ENCODE measurements at regions not wholly inside any gene's neighbourhood (a gene's known extent, or its start where the extent isn't known, plus 50 kb on each side); places are given as distances from the start of the nearest gene placed in this dataset.
A peak's percentile ranks its signal among the peaks of the same experiment; 100 is the strongest.

DNA sequence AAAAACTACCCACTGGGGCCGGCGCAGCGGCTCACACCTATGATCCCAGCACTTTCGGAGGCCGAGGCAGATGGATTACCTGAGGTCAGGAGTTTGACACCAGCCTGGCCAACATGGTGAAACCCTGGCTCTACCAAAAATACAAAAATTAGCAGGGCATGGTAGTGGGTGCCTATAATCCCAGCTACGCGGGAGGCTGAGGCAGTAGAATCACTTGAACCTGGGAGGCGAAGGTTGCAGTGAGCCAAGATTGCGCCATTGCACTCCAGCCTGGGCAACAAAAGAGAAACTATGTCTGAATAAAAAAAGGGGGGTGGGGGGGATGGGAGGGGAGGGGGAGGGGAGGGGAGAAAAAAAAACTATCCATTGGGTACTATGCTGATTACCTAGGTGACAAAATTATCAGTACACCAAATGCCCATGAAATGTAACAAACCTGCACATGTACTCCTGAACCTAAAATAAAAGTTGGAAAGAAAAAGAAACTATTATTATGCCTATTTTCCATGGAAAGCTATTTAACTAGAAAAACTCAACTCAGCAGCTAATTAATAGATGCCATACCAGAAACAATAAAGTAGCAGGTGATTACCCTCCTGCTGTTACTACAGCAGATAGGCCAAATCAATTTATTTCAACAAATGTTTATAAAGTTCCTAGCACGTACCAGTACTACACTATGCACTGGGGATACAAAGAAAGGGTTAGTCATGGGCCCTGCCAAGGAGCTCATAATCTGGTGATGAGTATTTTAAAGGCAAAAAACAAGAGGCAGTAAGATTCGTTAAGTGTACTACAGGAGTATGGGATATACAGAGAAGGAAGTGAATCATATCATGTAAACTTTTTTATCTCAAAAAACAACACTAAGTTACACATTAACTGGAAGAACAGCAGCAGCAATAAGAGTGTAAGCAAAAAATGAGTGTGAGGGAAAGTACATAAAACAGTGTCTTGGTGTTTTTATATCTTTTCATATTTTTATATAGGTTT, 112.8 kb upstream of the SLC39A10 start:
- H3K4me3 Mint-ChIP-seq = no peak overlapping the region
- intact Hi-C loops (cut with micrococcal nuclease) = loop anchor here (1.0 kb wide), 1 partner anchor 15 kb away; no protein-coding TSS in a partner anchor
- ChIA-PET CTCF (no interaction called here), POLR2A (interaction anchor here (1.2 to 2.3 kb wide), 5 partner anchors 10 to 18 kb away, joined by 4 to 7 read pairs (median 4); no protein-coding TSS in a partner anchor)
- H3K36me3 Mint-ChIP-seq (ENCODE audit: low read depth) = no peaks in the 10 kb centered on the region
- peak; percentile 31 for ATAC-seq (ENCODE audit: low read depth)
- TF ChIP-seq CTCF (IDR thresholded peaks at IDR 0.05) = no peak
- no peak overlapping the region for H3K27ac Mint-ChIP-seq
- DNase-seq = no peak
- H3K27me3 Mint-ChIP-seq = no peaks in the 10 kb centered on the region
- peaks cover 16% of the 10 kb centered on the region for H3K4me1 Mint-ChIP-seq
- peaks cover 4% of the 10 kb centered on the region for H3K9me3 Mint-ChIP-seq

DNA sequence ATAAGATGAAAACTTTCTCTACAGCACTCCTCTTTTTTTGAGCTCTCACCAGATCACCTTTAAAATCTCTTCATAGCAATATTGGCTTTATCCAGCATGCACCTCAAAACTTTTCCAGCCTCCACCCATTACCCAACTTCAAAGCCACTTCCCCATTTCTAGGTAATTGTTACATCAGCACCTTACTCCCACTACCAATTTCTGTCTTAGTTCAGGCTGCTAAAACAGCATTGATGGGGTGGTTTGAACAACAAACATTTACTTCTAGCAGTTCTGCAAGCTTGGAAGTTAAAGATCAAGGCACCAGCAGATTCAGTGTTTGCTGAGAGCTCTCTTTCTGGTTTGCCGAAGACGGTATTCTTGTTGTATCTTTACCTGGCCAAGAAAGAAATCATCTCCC, 114.0 kb upstream of the SLC39A10 start:
- peaks cover 5% of the 10 kb centered on the region for H3K9me3 Mint-ChIP-seq
- H3K27ac Mint-ChIP-seq = peak overlapping the region; percentile 16
- no peak overlapping the region for H3K4me3 Mint-ChIP-seq
- peaks cover 27% of the 10 kb centered on the region for H3K4me1 Mint-ChIP-seq
- H3K27me3 Mint-ChIP-seq = no peaks in the 10 kb centered on the region
- H3K36me3 Mint-ChIP-seq (ENCODE audit: low read depth) = no peaks in the 10 kb centered on the region
- DNase-seq (no peak), ATAC-seq (ENCODE audit: low read depth) (no peak)
- POLR2A ChIA-PET = interaction anchor here (1.0 to 2.3 kb wide), 3 partner anchors 9 to 114 kb away, joined by 3 to 5 read pairs (median 4); partner anchors contain the start of gene SLC39A10
- TF ChIP-seq CTCF (IDR thresholded peaks at IDR 0.05) = no peak
- CTCF ChIA-PET = no interaction called here
- intact Hi-C loops (cut with micrococcal nuclease) = no loop called here

DNA sequence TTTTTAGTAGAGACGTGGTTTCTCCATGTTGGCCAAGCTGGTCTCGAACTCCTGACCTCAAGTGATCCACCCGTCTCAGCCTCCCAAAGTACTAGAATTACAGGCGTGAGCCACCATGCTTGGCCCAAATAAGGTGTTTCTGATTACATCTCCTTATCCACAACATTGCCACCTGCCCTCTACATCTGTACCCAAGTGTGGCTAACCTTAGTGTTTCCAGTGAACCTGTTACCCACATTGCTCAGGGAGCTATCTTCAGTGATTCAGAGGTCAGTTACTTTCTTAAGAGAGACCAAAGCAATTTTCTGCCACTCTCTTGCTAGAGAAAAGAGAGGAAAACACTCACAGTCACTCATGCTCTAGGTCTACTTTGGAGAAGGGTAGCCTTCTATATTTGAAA, 115.0 kb upstream of the SLC39A10 start:
- Mint-ChIP-seq H3K36me3 (ENCODE audit: low read depth) (no peaks in the 10 kb centered on the region), H3K9me3 (peaks cover 5% of the 10 kb centered on the region), H3K27me3 (no peaks in the 10 kb centered on the region), H3K4me3 (no peak overlapping the region), H3K4me1 (peaks cover 35% of the 10 kb centered on the region), H3K27ac (no peak overlapping the region)
- TF ChIP-seq CTCF (IDR thresholded peaks at IDR 0.05) = no peak
- no peak for DNase-seq
- ATAC-seq (ENCODE audit: low read depth) = no peak
- intact Hi-C loops (cut with micrococcal nuclease) = no loop called here
- CTCF ChIA-PET = no interaction called here
- POLR2A ChIA-PET = interaction anchor here (0.6 to 2.3 kb wide), 4 partner anchors 8 to 115 kb away, joined by 3 to 5 read pairs (median 4); partner anchors contain the start of gene SLC39A10

DNA sequence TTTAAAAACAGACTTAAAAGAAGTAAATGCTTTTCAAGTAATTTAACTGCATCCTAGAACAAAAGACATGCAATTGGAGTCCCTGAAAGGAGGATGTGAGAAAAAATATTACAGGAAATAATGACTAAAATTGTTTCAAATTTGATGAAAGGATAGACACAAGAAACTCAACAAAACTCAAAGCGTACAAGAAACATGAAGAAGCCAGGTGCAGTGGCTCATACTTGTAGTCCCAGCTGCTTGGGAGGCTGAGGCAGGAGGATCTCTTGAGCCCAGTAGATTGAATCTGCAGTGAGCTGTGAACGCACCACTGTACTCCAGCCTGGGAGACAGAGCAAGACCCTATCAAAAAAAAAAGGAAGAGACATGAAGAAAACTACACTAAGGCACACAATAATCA, 118.1 kb upstream of the SLC39A10 start:
- no peak for DNase-seq
- H3K36me3 Mint-ChIP-seq (ENCODE audit: low read depth) = no peaks in the 10 kb centered on the region

More for the DNA sequence above, 118.1 kb upstream of the SLC39A10 start:
- CTCF ChIA-PET = interaction anchor here (0.7 to 2.2 kb wide), 2 partner anchors 40 to 121 kb away, joined by 3 to 10 read pairs; no protein-coding TSS in a partner anchor
- peak overlapping the region; percentile 57 for H3K27ac Mint-ChIP-seq
- ATAC-seq (ENCODE audit: low read depth) = no peak
- H3K9me3 Mint-ChIP-seq = peaks cover 3% of the 10 kb centered on the region
- no peaks in the 10 kb centered on the region for H3K27me3 Mint-ChIP-seq
- H3K4me1 Mint-ChIP-seq = peaks cover 60% of the 10 kb centered on the region
- no peak overlapping the region for H3K4me3 Mint-ChIP-seq
- TF ChIP-seq CTCF (IDR thresholded peaks at IDR 0.05) = no peak
- POLR2A ChIA-PET = interaction anchor here (0.7 to 9.4 kb wide), 4 partner anchors 22 to 118 kb away, joined by 3 to 126 read pairs (median 60); partner anchors contain the start of gene SLC39A10
- intact Hi-C loops (cut with micrococcal nuclease) = no loop called here
